ENCODE measurements at regions not wholly inside any gene's neighbourhood (a gene's known extent, or its start where the extent isn't known, plus 50 kb on each side); places are given as distances from the start of the nearest gene placed in this dataset.

DNA sequence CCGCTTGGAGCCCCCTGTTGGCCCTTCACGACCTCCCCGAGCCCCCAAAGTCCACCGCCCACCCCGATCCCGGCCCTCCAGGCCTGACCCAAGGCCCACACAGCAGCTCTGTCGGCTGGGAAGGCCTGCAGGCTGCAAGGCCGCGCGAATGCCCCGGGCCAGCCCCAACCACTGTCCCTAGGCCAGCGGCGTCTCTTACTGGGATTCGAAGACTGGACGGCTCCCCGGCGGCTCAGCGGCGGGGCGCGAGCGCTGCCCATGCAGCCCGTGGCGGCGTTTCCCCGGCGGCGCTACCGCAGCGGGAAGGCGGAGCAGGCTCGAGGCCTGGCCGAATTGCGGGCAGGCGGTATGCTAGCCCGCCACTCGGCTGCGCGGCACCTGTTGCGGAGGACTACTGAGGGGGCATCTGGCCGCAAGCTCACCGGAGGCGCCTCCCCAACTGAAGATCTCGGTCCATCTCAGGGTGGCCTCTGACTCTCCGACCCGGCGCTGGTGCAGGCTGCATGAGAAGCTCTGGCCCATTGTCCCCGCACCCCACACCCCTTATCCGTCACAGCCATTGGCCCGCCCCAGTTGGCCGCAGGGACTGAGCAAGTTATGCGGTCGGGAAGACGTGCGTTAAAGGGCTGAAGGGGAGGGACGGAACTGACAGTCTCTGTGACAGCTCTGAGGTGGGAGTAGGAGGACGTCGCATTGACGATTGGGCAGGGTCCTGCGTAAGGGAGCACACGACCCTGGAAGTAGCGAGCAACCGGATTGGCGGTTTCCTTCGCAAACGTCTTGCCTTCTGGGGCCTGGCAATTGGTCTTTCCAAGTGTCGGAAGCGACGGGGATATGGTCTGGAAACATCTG, 303.5 kb upstream of the HSFY2 start:
- TF ChIP-seq CTCF (IDR thresholded peaks at IDR 0.05) = no peak
- no peak for TF ChIP-seq POLR2A (IDR thresholded peaks at IDR 0.05)
- no peak for TF ChIP-seq POLR2AphosphoS5 (IDR thresholded peaks at IDR 0.05)
